Naive B cell (primary cell): ENCODE measurements at regions not wholly inside any gene's neighbourhood (a gene's known extent, or its start where the extent isn't known, plus 50 kb on each side); places are given as distances from the start of the nearest gene placed in this dataset.

Source experiments
- ATAC-seq, 2 donors: fragments of 150-1000 bp; cut with Tn5 transposase; 2 replicates each; pipeline ENCODE4 v1.10.0; 2021; ENCODE audit warnings: low read depth in 2 of 2, mild to moderate bottlenecking in 2 of 2, moderate library complexity in 2 of 2
- DNase-seq: peaks from one replicate; pipeline ENCODE4 v3.0.0; 2022
- H3K27ac Mint-ChIP-seq, 6 donors: one replicate each; pipeline ENCODE4 v1.8.0; 2020 to 2022; ENCODE audit warnings: mild to moderate bottlenecking in 6 of 6, mixed read lengths in 6 of 6, moderate library complexity in 5 of 6, inconsistent platforms in 2 of 6
- H3K27me3 Mint-ChIP-seq, 3 donors: one replicate each; pipeline ENCODE4 v1.8.0; 2021 to 2022; ENCODE audit warnings: mixed read lengths in 3 of 3, mild to moderate bottlenecking in 1 of 3
- H3K36me3 Mint-ChIP-seq, 2 donors: one replicate each; pipeline ENCODE4 v1.8.0; 2020 to 2022; ENCODE audit warnings: mixed read lengths in 2 of 2, inconsistent platforms in 1 of 2, mild to moderate bottlenecking in 1 of 2
- H3K4me1 Mint-ChIP-seq, 3 donors: one replicate each; pipeline ENCODE4 v1.8.0; 2020 to 2022; ENCODE audit warnings: mixed read lengths in 3 of 3, inconsistent platforms in 1 of 3, mild to moderate bottlenecking in 1 of 3, moderate library complexity in 1 of 3
- H3K4me3 Mint-ChIP-seq, 8 donors: one replicate each; pipeline ENCODE4 v1.8.0; 2020 to 2022; ENCODE audit warnings: mild to moderate bottlenecking in 8 of 8, mixed read lengths in 8 of 8, moderate library complexity in 8 of 8, inconsistent platforms in 2 of 8
- H3K9me3 Mint-ChIP-seq, 7 donors: one replicate each; pipeline ENCODE4 v1.8.0; 2020 to 2022; ENCODE audit warnings: mixed read lengths in 7 of 7, mild to moderate bottlenecking in 5 of 7, inconsistent platforms in 2 of 7, moderate library complexity in 1 of 7

DNA sequence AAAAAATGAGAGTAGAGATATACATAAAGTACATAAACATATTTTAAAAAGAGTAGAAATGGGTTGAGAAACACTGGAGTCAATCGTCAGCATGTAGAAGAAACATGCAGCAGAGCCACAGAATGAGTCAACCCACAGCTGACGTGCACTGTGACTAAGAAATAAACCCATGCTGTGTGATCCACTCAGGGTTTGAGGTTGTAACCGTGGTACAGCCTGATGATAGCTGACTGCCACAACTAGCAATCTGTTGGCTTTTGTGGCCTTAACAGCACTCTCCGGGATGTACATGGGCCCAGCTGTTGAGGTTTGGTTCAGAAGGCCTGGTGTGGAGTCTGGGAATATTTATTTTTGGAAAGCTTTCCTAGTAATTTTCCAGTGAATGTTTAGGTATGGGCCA lies 554.4 kb upstream of the MEX3C start:
- Mint-ChIP-seq H3K36me3 (no peaks in the 10 kb centered on the region), H3K4me1 (no peaks in the 10 kb centered on the region), H3K9me3 (peaks cover 0 to 8% (median 4%) of the 10 kb centered on the region in 7 donors), H3K27me3 (peaks cover 0 to 5% (median 3%) of the 10 kb centered on the region in 3 donors), H3K27ac (no peak overlapping the region), H3K4me3 (no peak overlapping the region)
- DNase-seq: no peak
- ATAC-seq: no peak

- Mint-ChIP-seq H3K4me1 (no peaks in the 10 kb centered on the region), H3K27me3 (peaks cover 0 to 5% (median 3%) of the 10 kb centered on the region in 3 donors), H3K36me3 (no peaks in the 10 kb centered on the region), H3K9me3 (peaks cover 0 to 6% (median 0%) of the 10 kb centered on the region in 7 donors), H3K27ac (no peak overlapping the region), H3K4me3 (no peak overlapping the region)
- DNase-seq (no peak), ATAC-seq (no peak)
Measured at GRCh38 chr18:51753365-51754057, 556.0 kb upstream of the MEX3C start.

GRCh38 chr18:51754566-51754965 lies 557.1 kb upstream of the MEX3C start:
- no peaks in the 10 kb centered on the region for H3K4me1 Mint-ChIP-seq
- peaks cover 0 to 5% (median 3%) of the 10 kb centered on the region in 3 donors for H3K27me3 Mint-ChIP-seq
- no peaks in the 10 kb centered on the region for H3K36me3 Mint-ChIP-seq
- H3K4me3 Mint-ChIP-seq: no peak overlapping the region
- no peak for ATAC-seq
- H3K27ac Mint-ChIP-seq: no peak overlapping the region
- no peak for DNase-seq
- H3K9me3 Mint-ChIP-seq: peaks cover 0 to 6% (median 0%) of the 10 kb centered on the region in 7 donors

DNA sequence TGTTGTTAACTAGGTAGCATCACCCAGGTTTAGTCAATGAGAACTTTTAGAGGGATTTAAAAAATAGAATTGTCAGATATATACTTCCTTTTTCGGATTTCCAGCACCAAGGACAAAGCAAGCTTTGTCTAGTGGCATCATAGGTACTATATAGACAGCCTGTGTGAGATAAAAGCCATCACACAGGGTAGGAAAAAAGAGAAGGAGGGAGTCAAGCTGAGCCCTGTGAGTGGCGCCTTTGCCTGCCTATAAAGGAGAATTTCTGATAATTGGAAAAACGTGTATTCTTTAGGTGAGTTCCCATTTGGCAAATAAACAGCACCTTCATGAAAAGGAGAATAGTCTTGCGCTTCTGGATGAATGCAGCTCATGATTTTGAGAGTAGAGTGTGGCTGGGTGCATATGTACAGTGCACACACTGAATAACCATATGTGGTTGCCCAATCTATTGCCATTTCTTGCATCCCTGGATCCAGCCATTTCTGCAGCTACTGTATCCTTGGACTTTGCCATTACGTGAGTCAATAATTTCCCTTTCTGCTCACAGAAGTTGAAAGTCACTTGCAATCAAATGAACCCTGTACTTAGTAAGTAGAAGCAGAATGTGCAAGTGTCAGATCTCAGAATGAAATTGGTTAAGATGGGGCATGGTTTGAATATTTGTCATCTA lies 559.9 kb upstream of the MEX3C start:
- no peak overlapping the region for H3K27ac Mint-ChIP-seq
- DNase-seq (no peak), ATAC-seq (no peak)
- H3K9me3 Mint-ChIP-seq: peaks cover 0 to 3% (median 0%) of the 10 kb centered on the region in 7 donors
- no peaks in the 10 kb centered on the region for H3K36me3 Mint-ChIP-seq
- H3K4me3 Mint-ChIP-seq: no peak overlapping the region
- H3K27me3 Mint-ChIP-seq: peaks cover 0 to 5% (median 0%) of the 10 kb centered on the region in 3 donors
- H3K4me1 Mint-ChIP-seq: no peaks in the 10 kb centered on the region

GRCh38 chr18:51762373-51762772 lies 564.9 kb upstream of the MEX3C start:
- DNase-seq: no peak
- Mint-ChIP-seq H3K4me1 (no peaks in the 10 kb centered on the region), H3K9me3 (peaks cover 0 to 10% (median 0%) of the 10 kb centered on the region in 7 donors), H3K27me3 (peaks cover 0 to 8% (median 7%) of the 10 kb centered on the region in 3 donors), H3K27ac (no peak overlapping the region), H3K4me3 (no peak overlapping the region), H3K36me3 (no peaks in the 10 kb centered on the region)
- no peak for ATAC-seq

- no peak overlapping the region for H3K4me3 Mint-ChIP-seq
- DNase-seq: no peak
- H3K36me3 Mint-ChIP-seq: no peaks in the 10 kb centered on the region
- H3K27ac Mint-ChIP-seq: no peak overlapping the region
- no peak for ATAC-seq
- H3K4me1 Mint-ChIP-seq: no peaks in the 10 kb centered on the region
- peaks cover 0 to 13% (median 0%) of the 10 kb centered on the region in 7 donors for H3K9me3 Mint-ChIP-seq
- H3K27me3 Mint-ChIP-seq: peaks cover 0 to 8% (median 7%) of the 10 kb centered on the region in 3 donors
Measured at GRCh38 chr18:51765606-51766360, 568.3 kb upstream of the MEX3C start.

- H3K27me3 Mint-ChIP-seq: peaks cover 0 to 8% (median 7%) of the 10 kb centered on the region in 3 donors
- no peak overlapping the region for H3K4me3 Mint-ChIP-seq
- H3K9me3 Mint-ChIP-seq: peaks cover 0 to 13% (median 2%) of the 10 kb centered on the region in 7 donors
- ATAC-seq: no peak
- no peaks in the 10 kb centered on the region for H3K36me3 Mint-ChIP-seq
- no peak overlapping the region for H3K27ac Mint-ChIP-seq
- no peak for DNase-seq
- H3K4me1 Mint-ChIP-seq: no peaks in the 10 kb centered on the region
Measured at GRCh38 chr18:51767293-51767692, 569.8 kb upstream of the MEX3C start.

- Mint-ChIP-seq H3K9me3 (peaks cover 0 to 5% (median 0%) of the 10 kb centered on the region in 7 donors), H3K36me3 (no peaks in the 10 kb centered on the region), H3K27ac (no peak overlapping the region), H3K4me3 (no peak overlapping the region), H3K27me3 (peaks cover 0 to 5% (median 4%) of the 10 kb centered on the region in 3 donors), H3K4me1 (no peaks in the 10 kb centered on the region)
- DNase-seq (no peak), ATAC-seq (no peak)
Measured at GRCh38 chr18:51778115-51778514, 561.9 kb upstream of the DCC start.

GRCh38 chr18:51789871-51790270 lies 550.1 kb upstream of the DCC start:
- DNase-seq (no peak), ATAC-seq (no peak)
- H3K9me3 Mint-ChIP-seq: peaks cover 0 to 1% (median 0%) of the 10 kb centered on the region in 7 donors
- no peak overlapping the region for H3K4me3 Mint-ChIP-seq
- no peak overlapping the region for H3K27ac Mint-ChIP-seq
- no peaks in the 10 kb centered on the region for H3K36me3 Mint-ChIP-seq
- H3K4me1 Mint-ChIP-seq: no peaks in the 10 kb centered on the region
- no peaks in the 10 kb centered on the region for H3K27me3 Mint-ChIP-seq

DNA sequence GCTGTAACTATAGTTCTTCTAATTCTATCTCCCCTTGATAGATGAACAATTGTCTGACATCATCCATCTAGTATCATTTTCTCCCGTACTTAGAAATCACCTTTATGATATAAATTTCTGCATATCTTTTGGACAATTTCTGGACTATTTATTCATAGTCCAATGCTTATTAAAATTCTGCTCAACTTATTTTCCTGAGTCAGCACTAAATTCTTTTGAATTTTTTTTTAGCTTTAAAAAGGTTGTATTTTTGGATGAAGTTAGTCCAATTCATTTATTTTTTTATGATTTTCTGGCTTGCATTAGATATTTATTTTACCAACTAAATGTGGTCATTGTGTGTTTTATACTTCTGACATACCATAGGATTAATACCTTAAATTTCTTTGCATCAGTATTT lies 538.5 kb upstream of the DCC start:
- H3K27me3 Mint-ChIP-seq: no peaks in the 10 kb centered on the region
- ATAC-seq (no peak), DNase-seq (no peak)
- no peak overlapping the region for H3K4me3 Mint-ChIP-seq
- H3K9me3 Mint-ChIP-seq: peaks cover 2 to 26% (median 3%) of the 10 kb centered on the region in 7 donors
- H3K27ac Mint-ChIP-seq: no peak overlapping the region
- H3K4me1 Mint-ChIP-seq: no peaks in the 10 kb centered on the region
- H3K36me3 Mint-ChIP-seq: no peaks in the 10 kb centered on the region

DNA sequence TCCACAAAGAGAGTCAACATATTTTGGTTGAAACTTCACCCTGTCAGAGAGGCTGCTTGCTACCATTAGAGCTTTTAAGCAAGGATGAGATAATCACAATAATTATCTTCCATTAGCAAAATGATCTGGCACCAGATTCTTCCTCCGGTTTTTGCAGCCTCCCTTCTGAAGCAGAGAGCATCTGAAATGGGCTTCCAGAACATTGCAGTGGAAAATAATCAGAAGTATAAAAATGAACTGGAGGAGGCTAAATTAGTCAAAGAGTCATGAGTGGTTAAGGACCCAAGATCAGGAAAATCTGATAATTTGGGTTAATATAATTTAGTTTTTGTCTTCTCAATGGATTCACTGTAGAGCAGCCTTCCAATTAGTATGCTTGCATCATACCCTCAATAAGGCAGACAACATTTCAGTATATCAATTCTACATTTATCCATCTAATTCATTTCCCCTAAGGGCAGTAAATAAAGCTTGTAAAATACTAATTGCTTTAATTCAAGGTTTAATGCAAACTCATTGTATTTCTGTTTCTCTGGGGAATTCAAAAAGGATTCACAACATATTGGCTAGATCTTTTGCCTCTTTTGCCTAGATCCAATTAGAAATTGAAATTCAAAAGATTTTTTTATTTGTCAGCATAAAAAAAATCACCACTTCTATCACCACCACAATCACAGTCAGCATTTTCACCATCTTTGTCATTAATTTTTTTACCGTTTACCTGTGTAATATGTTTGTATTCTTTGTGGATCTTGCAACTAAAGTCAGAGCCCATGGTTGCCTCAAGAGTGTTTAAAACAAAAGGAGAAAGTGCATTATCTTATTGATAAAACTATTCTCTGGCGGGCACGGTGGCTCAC lies 537.2 kb upstream of the DCC start:
- H3K9me3 Mint-ChIP-seq: peaks cover under 1 to 16% (median 3%) of the 10 kb centered on the region in 7 donors
- no peaks in the 10 kb centered on the region for H3K27me3 Mint-ChIP-seq
- no peaks in the 10 kb centered on the region for H3K4me1 Mint-ChIP-seq
- H3K27ac Mint-ChIP-seq: no peak overlapping the region
- no peak overlapping the region for H3K4me3 Mint-ChIP-seq
- DNase-seq (no peak), ATAC-seq (no peak)
- no peaks in the 10 kb centered on the region for H3K36me3 Mint-ChIP-seq

GRCh38 chr18:51807336-51807735 lies 532.7 kb upstream of the DCC start:
- Mint-ChIP-seq H3K27ac (no peak overlapping the region), H3K4me1 (no peaks in the 10 kb centered on the region), H3K27me3 (no peaks in the 10 kb centered on the region), H3K4me3 (no peak overlapping the region), H3K9me3 (peaks cover 0 to 3% (median 0%) of the 10 kb centered on the region in 7 donors), H3K36me3 (no peaks in the 10 kb centered on the region)
- no peak for DNase-seq
- ATAC-seq: no peak

DNA sequence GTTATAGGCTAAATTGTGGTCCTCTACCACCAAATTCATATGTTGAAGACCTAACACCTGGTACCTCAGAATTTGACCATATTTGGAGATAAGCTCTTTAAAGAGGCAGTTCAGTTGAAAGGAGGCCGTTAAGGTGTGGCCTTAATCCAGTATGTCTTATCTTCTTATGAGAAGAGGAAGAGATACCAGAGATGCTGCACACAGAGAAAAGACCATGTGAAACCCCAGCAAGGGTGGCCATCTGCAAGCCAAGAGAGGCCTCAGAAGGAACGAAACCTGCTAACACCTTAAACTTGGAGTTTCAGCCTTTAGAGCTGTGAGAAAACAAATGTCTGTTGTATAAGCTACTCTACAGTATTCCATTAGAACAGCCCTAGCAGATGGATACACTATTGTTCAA lies 528.1 kb upstream of the DCC start:
- Mint-ChIP-seq H3K27me3 (no peaks in the 10 kb centered on the region), H3K27ac (no peak overlapping the region), H3K4me1 (no peaks in the 10 kb centered on the region), H3K36me3 (no peaks in the 10 kb centered on the region), H3K9me3 (peaks cover 0 to 2% (median 0%) of the 10 kb centered on the region in 7 donors), H3K4me3 (no peak overlapping the region)
- no peak for DNase-seq
- no peak for ATAC-seq
